Vagina (tissue), 2 donors: ENCODE measurements at regions not wholly inside any gene's neighbourhood (a gene's known extent, or its start where the extent isn't known, plus 50 kb on each side); places are given as distances from the start of the nearest gene placed in this dataset.

Experiments
- POLR2A ChIP-seq, 2 donors: fragments of 450-650 bp; IDR thresholded peaks; one replicate each; pipeline ENCODE4 v1.6.1; 2017; ENCODE audit warnings: antibody characterized with exemption in 2 of 2, mild to moderate bottlenecking in 2 of 2, moderate library complexity in 2 of 2
- TF ChIP-seq, protein P1 (sequence below), 3 experiments: fragments of 450-650 bp in 2 of 3; fragments of 200-600 bp in 1 of 3; sonication (generic) in 1 of 3; IDR thresholded peaks; one replicate each; pipeline ENCODE4 v1.5.1; 2017 to 2019; ENCODE audit warnings: antibody characterized with exemption in 3 of 3, mild to moderate bottlenecking in 2 of 3, moderate library complexity in 2 of 3

DNA sequence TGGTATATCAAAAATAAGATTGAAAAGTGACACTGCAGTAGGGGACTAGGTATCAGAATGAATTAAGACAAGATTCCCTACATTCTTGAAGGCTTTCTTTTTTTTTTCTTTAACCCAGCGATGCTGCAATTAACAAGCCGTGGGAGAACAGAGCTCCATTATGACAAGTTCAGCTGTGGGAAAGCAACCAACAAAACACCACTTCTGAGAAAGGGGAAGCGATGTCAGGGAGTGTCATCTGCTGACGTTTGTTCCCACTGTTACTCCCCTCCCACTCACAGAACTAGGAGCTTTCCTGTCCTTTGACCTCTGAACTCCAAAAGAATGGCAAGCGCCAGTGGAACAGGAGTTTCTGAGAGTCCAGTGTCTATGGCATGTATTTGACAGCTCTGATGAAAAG is 90.2 kb upstream of the SLITRK2 start:
- TF ChIP-seq, protein P1, sequence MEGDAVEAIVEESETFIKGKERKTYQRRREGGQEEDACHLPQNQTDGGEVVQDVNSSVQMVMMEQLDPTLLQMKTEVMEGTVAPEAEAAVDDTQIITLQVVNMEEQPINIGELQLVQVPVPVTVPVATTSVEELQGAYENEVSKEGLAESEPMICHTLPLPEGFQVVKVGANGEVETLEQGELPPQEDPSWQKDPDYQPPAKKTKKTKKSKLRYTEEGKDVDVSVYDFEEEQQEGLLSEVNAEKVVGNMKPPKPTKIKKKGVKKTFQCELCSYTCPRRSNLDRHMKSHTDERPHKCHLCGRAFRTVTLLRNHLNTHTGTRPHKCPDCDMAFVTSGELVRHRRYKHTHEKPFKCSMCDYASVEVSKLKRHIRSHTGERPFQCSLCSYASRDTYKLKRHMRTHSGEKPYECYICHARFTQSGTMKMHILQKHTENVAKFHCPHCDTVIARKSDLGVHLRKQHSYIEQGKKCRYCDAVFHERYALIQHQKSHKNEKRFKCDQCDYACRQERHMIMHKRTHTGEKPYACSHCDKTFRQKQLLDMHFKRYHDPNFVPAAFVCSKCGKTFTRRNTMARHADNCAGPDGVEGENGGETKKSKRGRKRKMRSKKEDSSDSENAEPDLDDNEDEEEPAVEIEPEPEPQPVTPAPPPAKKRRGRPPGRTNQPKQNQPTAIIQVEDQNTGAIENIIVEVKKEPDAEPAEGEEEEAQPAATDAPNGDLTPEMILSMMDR (IDR thresholded peaks at IDR 0.05) = no peak
- no peak for TF ChIP-seq POLR2A (IDR thresholded peaks at IDR 0.05)
